ENCODE measurements at regions not wholly inside any gene's neighbourhood (a gene's known extent, or its start where the extent isn't known, plus 50 kb on each side); places are given as distances from the start of the nearest gene placed in this dataset.

DNA sequence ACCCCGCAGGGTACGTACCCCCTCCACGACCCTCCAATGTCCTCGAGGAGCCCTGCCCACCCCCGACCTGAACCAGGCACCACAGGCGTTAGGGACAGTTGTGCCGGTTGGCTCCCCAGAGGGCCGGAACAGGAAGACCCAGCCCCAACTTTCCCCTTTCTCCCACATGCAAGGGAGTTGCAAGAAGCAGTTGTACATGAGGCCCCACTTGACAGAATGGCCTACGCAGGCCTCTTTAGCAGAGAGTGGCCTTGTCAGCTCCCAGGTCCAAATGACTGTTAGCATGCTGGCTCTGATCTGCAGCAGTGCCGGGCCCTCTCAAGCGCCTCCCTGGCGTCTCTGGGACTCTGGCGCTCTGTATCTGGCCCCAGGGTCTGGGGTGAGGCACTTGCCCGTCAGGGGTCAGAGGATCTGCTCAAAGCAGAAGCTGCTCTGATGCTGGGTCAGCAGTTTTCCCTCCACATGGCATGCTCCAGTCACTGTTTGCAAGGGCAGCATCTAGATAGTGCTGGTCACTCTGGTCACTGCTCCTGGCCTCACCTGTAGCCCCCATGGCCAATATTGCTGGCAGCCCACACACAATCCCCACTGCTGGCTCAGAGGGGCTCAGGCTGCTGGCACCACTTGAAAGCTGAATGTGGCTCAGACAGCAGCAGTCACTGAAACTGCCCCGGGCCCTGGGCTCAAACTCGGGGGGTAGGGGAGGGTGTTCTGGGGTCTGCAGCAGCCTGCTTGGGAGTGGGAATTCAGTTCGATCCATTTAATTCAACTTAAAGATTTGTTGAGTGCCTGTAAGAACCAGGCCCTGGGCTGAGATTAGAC is 254.5 kb downstream of the FAM43A start:
- no peaks in the 10 kb centered on the region for H3K9me2 ChIP-seq (ENCODE audit: insufficient read depth, low read length)
- no peaks in the 10 kb centered on the region for H3K9me3 ChIP-seq (ENCODE audit: low read length)
- H3K4me2 ChIP-seq (ENCODE audit: low read length): no peak overlapping the region
- no peak overlapping the region for H3K9ac ChIP-seq (ENCODE audit: low read length)
- H3K27me3 ChIP-seq (ENCODE audit: insufficient read depth, low read depth, low read length): no peaks in the 10 kb centered on the region
- no peaks in the 10 kb centered on the region for H4K20me1 ChIP-seq (ENCODE audit: insufficient read depth)
- no peak overlapping the region for H2AFZ ChIP-seq (ENCODE audit: low read depth, low read length)
- TF ChIP-seq REST (IDR thresholded peaks at IDR 0.05; ENCODE audit: borderline replicate concordance) (no peak), EP300 (conservative IDR thresholded peaks at IDR 0.05; ENCODE audit: poor library complexity, severe bottlenecking) (no peak), SMC3 (conservative IDR thresholded peaks at IDR 0.05; ENCODE audit: poor library complexity) (no peak), TAF1 (IDR thresholded peaks at IDR 0.05; ENCODE audit: low read depth) (no peak), POLR2AphosphoS5 (IDR thresholded peaks at IDR 0.05) (no peak), CTCF (IDR thresholded peaks at IDR 0.05; ENCODE audit: poor library complexity, severe bottlenecking) (no peak), EZH2 (IDR thresholded peaks at IDR 0.05; ENCODE audit: borderline replicate concordance, insufficient read depth, low read length, poor library complexity, severe bottlenecking) (no peak), MXI1 (conservative IDR thresholded peaks at IDR 0.05; ENCODE audit: poor library complexity, severe bottlenecking) (no peak), RAD21 (conservative IDR thresholded peaks at IDR 0.05) (no peak)
- no peak overlapping the region for H3K27ac ChIP-seq (ENCODE audit: low read length)
- no peak overlapping the region for H3K4me3 ChIP-seq (ENCODE audit: low read length)
- no peaks in the 10 kb centered on the region for H3K36me3 ChIP-seq (ENCODE audit: insufficient read depth, low read length)
- H3F3A ChIP-seq (ENCODE audit: insufficient read depth, low read length, poor library complexity, severe bottlenecking): no peaks in the 10 kb centered on the region
- H3K79me2 ChIP-seq (replicated peaks; ENCODE audit: insufficient read depth, low read length): no peaks in the 10 kb centered on the region

DNA sequence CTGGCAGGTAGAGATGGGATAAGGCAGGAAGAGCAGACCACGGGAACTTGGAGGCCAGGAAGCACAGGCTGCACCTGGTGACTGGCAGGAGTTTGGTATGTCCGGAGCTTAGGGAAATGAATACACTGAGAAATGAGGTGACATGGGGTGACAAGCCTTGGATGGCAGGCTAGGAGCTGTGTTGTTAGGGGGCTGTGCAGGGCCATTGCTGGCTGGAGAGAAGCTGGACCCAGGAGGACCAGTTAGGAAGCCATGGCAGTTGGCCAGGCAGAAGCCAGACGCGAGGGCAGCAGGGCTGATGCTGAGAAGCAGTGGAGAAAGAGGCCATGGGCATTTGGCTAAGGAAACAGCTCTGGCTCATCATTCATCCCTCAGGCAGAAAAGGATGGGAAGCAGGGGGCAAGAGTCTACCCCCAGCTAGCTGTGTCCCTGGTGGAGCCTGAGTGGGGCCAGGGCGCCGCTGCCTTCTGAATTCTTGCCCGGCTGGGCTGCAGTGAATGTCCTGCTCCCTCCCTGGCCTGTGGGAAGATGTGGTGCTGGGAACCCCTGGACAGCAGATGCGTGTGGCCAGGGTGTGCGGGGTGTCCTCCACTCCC is 255.8 kb downstream of the FAM43A start:
- H3F3A ChIP-seq (ENCODE audit: insufficient read depth, low read length, poor library complexity, severe bottlenecking): no peaks in the 10 kb centered on the region
- no peak overlapping the region for H3K27ac ChIP-seq (ENCODE audit: low read length)
- no peaks in the 10 kb centered on the region for H3K27me3 ChIP-seq (ENCODE audit: insufficient read depth, low read depth, low read length)
- no peaks in the 10 kb centered on the region for H3K9me2 ChIP-seq (ENCODE audit: insufficient read depth, low read length)
- no peaks in the 10 kb centered on the region for H4K20me1 ChIP-seq (ENCODE audit: insufficient read depth)
- TF ChIP-seq EP300 (conservative IDR thresholded peaks at IDR 0.05; ENCODE audit: poor library complexity, severe bottlenecking) (no peak), MXI1 (conservative IDR thresholded peaks at IDR 0.05; ENCODE audit: poor library complexity, severe bottlenecking) (no peak), TAF1 (IDR thresholded peaks at IDR 0.05; ENCODE audit: low read depth) (no peak), POLR2AphosphoS5 (IDR thresholded peaks at IDR 0.05) (no peak), EZH2 (IDR thresholded peaks at IDR 0.05; ENCODE audit: borderline replicate concordance, insufficient read depth, low read length, poor library complexity, severe bottlenecking) (no peak), SMC3 (conservative IDR thresholded peaks at IDR 0.05; ENCODE audit: poor library complexity) (no peak), RAD21 (conservative IDR thresholded peaks at IDR 0.05) (no peak), CTCF (IDR thresholded peaks at IDR 0.05; ENCODE audit: poor library complexity, severe bottlenecking) (no peak)
- H3K36me3 ChIP-seq (ENCODE audit: insufficient read depth, low read length): no peaks in the 10 kb centered on the region
- H3K9me3 ChIP-seq (ENCODE audit: low read length): no peaks in the 10 kb centered on the region
- H3K4me2 ChIP-seq (ENCODE audit: low read length): no peak overlapping the region
- no peak overlapping the region for H3K9ac ChIP-seq (ENCODE audit: low read length)
- H3K79me2 ChIP-seq (replicated peaks; ENCODE audit: insufficient read depth, low read length): no peaks in the 10 kb centered on the region
- H2AFZ ChIP-seq (ENCODE audit: low read depth, low read length): no peak overlapping the region
- H3K4me3 ChIP-seq (ENCODE audit: low read length): no peak overlapping the region
